NCI-H774 (cell line): ENCODE measurements at regions not wholly inside any gene's neighbourhood (a gene's known extent, or its start where the extent isn't known, plus 50 kb on each side); places are given as distances from the start of the nearest gene placed in this dataset.

Experiments used
- DNase-seq: peaks from one replicate; lab custom pipeline; 2025; lab: John Stamatoyannopoulos, UW

GRCh38 chr21:23732776-23733175, 1874.5 kb downstream of the MRPL39 start:
- no peak for DNase-seq

- no peak for DNase-seq
Observed at GRCh38 chr21:23729331-23729730, 1878.0 kb downstream of the MRPL39 start.

- DNase-seq = no peak
Observed at GRCh38 chr21:23725576-23725975, 1881.7 kb downstream of the MRPL39 start.

- no peak for DNase-seq
Observed at GRCh38 chr21:23718446-23719285, 1888.6 kb downstream of the MRPL39 start.

GRCh38 chr21:23712166-23712565, 1895.1 kb downstream of the MRPL39 start:
- no peak for DNase-seq

GRCh38 chr21:23706431-23706830, 1900.8 kb downstream of the MRPL39 start:
- DNase-seq = no peak

GRCh38 chr21:23699402-23699801, 1907.9 kb downstream of the MRPL39 start:
- no peak for DNase-seq

GRCh38 chr21:23698619-23699018, 1908.7 kb downstream of the MRPL39 start:
- DNase-seq = no peak

GRCh38 chr21:23695443-23695842, 1911.8 kb downstream of the MRPL39 start:
- DNase-seq = no peak

GRCh38 chr21:23694390-23694789, 1912.9 kb downstream of the MRPL39 start:
- no peak for DNase-seq

GRCh38 chr21:23690316-23690715, 1917.0 kb downstream of the MRPL39 start:
- no peak for DNase-seq

GRCh38 chr21:23686737-23687523, 1920.4 kb downstream of the MRPL39 start:
- DNase-seq = no peak

- no peak for DNase-seq
Observed at GRCh38 chr21:23684431-23684830, 1922.8 kb downstream of the MRPL39 start.

- DNase-seq = no peak
Observed at GRCh38 chr21:23664193-23664694, 1943.0 kb downstream of the MRPL39 start.

GRCh38 chr21:23660560-23660959, 1946.7 kb downstream of the MRPL39 start:
- DNase-seq = no peak

GRCh38 chr21:23644768-23645167, 1962.5 kb downstream of the MRPL39 start:
- no peak for DNase-seq

- no peak for DNase-seq
Observed at GRCh38 chr21:23639721-23640120, 1967.6 kb downstream of the MRPL39 start.

- no peak for DNase-seq
Observed at GRCh38 chr21:23638131-23638695, 1969.1 kb downstream of the MRPL39 start.

GRCh38 chr21:23633447-23633940, 1973.8 kb downstream of the MRPL39 start:
- no peak for DNase-seq

GRCh38 chr21:23624281-23624680, 1983.0 kb downstream of the MRPL39 start:
- no peak for DNase-seq

- no peak for DNase-seq
Observed at GRCh38 chr21:23613014-23613413, 1994.3 kb downstream of the MRPL39 start.

GRCh38 chr21:23612210-23612609, 1995.1 kb downstream of the MRPL39 start:
- no peak for DNase-seq
